ENCODE measurements at regions not wholly inside any gene's neighbourhood (a gene's known extent, or its start where the extent isn't known, plus 50 kb on each side); places are given as distances from the start of the nearest gene placed in this dataset.

DNA sequence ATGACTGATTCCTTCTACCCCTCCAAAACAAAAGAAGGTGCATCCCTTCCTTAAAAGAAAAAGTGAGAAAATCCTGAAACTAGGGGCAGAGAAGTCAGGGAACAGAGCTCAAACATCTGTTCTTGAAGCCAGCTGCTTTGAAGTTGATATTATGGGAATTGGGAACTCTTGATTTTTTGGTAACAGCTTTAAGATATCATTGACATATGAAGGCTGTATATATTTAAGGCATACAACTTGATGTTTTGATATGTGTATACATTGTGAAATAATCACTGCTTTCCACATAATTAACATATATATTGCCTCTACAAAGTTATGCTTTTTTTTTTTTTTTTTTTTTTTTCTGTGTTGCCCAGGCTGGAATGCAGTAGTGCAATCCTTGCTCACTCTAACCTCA lies 117.1 kb downstream of the AKAP11 start:
- no peak overlapping the region for H3K27ac ChIP-seq
- intact Hi-C loops (cut with DNase I), result no loop called here
- TF ChIP-seq, protein P1, sequence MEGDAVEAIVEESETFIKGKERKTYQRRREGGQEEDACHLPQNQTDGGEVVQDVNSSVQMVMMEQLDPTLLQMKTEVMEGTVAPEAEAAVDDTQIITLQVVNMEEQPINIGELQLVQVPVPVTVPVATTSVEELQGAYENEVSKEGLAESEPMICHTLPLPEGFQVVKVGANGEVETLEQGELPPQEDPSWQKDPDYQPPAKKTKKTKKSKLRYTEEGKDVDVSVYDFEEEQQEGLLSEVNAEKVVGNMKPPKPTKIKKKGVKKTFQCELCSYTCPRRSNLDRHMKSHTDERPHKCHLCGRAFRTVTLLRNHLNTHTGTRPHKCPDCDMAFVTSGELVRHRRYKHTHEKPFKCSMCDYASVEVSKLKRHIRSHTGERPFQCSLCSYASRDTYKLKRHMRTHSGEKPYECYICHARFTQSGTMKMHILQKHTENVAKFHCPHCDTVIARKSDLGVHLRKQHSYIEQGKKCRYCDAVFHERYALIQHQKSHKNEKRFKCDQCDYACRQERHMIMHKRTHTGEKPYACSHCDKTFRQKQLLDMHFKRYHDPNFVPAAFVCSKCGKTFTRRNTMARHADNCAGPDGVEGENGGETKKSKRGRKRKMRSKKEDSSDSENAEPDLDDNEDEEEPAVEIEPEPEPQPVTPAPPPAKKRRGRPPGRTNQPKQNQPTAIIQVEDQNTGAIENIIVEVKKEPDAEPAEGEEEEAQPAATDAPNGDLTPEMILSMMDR (IDR thresholded peaks at IDR 0.05), result no peak

DNA sequence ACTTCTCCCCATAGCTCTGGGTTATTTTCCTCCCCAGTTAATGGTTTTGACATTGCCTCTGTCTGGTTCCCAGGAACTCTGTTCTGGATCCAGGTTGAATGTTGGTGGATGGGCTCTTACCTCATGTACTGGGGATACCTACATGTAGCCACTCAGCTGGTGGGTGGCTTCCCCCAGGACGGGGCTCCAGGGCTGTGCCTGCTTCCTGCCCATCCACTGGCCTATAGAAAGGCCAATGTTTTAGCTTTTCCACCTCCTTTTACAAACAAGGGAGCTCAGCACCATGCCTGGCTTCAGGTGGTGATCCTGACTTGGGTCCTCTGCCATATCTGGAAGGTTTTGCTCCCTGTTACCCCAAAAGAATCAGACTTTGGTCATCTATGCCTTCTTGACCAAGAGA lies 120.2 kb downstream of the AKAP11 start:
- ATAC-seq (no peak), DNase-seq (no peak)
- no peak overlapping the region for H3K27ac ChIP-seq
- intact Hi-C loops (cut with DNase I), result no loop called here
- no peaks in the 10 kb centered on the region for H3K9me3 ChIP-seq
- H3K4me3 ChIP-seq, result no peak overlapping the region
- peaks cover 11% of the 10 kb centered on the region for H3K4me1 ChIP-seq
- no peaks in the 10 kb centered on the region for H3K27me3 ChIP-seq
- TF ChIP-seq, protein P1 (IDR thresholded peaks at IDR 0.05), result no peak
- H3K36me3 ChIP-seq, result no peaks in the 10 kb centered on the region

More for the DNA sequence above, 117.1 kb downstream of the AKAP11 start:
- Histone ChIP-seq H3K36me3 (no peaks in the 10 kb centered on the region), H3K4me3 (no peak overlapping the region), H3K4me1 (peaks cover 5% of the 10 kb centered on the region), H3K27me3 (no peaks in the 10 kb centered on the region), H3K9me3 (no peaks in the 10 kb centered on the region)
- no peak for DNase-seq
- ATAC-seq, result no peak

DNA sequence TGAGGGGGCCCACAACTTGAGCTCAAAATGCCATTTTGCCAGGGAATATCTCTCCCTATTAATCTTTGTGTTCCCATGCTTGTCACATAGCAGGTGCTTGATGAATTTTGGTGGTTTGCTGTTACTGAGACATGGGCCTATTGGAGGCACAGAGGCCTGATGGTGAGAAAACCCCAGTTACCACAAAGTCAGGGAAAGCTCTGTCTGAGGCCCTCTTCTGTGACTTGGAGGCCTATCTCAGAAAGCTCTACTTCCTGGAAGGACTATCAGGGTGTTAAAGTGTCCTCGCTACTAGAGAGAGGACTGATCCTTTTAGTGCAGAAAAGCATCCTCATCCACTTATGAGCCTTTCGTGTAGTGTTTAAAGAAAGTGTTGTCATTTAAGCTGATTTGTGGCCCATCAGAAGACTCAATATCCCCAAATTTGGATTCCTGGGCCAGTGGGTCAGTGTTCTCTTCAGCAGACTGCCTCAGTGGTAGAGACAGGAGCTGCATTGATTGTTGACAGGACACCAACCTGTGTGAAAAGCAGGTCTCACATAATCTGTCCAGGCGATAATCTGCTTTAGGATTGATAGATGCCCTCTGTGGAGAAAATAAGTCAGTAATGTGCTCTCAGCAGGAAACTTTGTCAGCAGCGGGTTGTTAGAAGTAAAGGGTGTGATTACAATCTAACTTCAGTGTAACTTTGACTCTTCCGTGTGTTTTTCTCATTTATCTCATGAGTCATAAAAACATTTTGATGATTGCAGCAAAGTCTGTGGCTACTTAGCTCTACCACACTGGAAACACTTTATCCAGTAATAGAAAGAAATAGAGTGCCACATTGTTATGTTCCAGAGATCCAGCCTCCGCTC lies 121.0 kb downstream of the AKAP11 start:
- Histone ChIP-seq H3K4me1 (peaks cover 11% of the 10 kb centered on the region), H3K27ac (no peak overlapping the region), H3K9me3 (no peaks in the 10 kb centered on the region), H3K27me3 (no peaks in the 10 kb centered on the region), H3K4me3 (no peak overlapping the region), H3K36me3 (no peaks in the 10 kb centered on the region)
- ATAC-seq (no peak), DNase-seq (no peak)
- TF ChIP-seq, protein P1 (IDR thresholded peaks at IDR 0.05), result no peak
- intact Hi-C loops (cut with DNase I), result no loop called here

DNA sequence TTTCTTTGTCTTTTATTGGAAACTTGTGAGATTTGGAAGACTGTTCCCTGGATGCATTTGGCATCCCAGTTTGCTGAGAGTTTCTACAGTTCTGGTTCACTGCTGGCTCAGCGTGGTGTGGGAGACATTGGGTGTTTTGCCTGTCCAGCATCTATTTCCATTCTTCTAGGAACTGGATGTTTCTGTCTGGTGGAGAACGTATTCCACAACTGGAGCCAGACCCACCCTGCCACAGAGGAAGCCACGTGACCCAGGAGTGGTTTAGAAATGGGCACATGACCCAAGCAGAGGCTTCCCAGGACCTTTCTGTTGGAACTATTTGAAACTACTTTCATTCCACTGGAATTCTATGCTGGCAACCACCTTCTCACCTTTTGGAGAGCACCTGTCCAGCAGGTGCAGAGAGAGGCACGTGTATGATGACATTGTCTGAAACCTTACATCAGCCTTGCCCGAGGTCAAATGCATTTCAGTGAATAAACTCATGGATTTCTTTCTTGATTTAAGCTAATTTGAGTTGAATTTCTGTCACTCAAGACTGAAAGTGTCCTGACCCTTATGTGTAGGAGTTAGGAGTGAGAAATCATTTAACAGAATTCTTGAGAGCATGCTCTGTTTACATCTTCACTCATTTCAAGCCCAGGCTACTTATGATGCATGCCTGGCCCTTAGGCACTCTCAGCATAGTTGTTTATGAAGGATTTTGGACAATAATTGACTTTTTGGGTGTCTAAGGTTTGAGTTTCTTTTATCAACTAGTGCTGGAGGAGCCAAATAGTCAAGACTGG lies 121.8 kb downstream of the AKAP11 start:
- Histone ChIP-seq H3K27me3 (no peaks in the 10 kb centered on the region), H3K4me1 (peaks cover 11% of the 10 kb centered on the region), H3K27ac (no peak overlapping the region), H3K36me3 (no peaks in the 10 kb centered on the region), H3K9me3 (no peaks in the 10 kb centered on the region), H3K4me3 (no peak overlapping the region)
- ATAC-seq, result no peak
- no peak for DNase-seq
- intact Hi-C loops (cut with DNase I), result no loop called here
- TF ChIP-seq, protein P1 (IDR thresholded peaks at IDR 0.05), result no peak

DNA sequence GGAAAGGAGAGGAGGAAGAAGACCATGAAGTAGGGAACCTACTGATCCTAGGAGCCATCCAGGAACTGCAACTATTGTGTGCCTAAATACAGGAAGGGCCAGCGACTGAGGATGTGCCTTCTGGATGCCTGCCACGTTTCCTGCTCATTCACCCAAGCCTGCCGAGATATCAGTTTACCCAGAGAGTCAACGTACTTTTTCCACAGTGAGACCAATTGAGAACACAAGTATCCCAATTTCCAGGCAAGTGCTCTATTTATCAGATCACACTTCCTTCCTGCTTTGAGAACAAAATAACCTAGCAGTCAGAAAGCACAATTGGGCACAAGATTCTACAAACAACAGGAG lies 122.4 kb downstream of the AKAP11 start:
- H3K4me3 ChIP-seq, result no peak overlapping the region
- DNase-seq (no peak), ATAC-seq (no peak)
- no peak overlapping the region for H3K27ac ChIP-seq
- TF ChIP-seq, protein P1 (IDR thresholded peaks at IDR 0.05), result no peak
- H3K36me3 ChIP-seq, result no peaks in the 10 kb centered on the region
- H3K9me3 ChIP-seq, result no peaks in the 10 kb centered on the region
- H3K27me3 ChIP-seq, result no peaks in the 10 kb centered on the region
- H3K4me1 ChIP-seq, result peaks cover 11% of the 10 kb centered on the region
- intact Hi-C loops (cut with DNase I), result no loop called here

Measured in upper lobe of right lung (tissue), 1 donor.